ENCODE measurements at regions not wholly inside any gene's neighbourhood (a gene's known extent, or its start where the extent isn't known, plus 50 kb on each side); places are given as distances from the start of the nearest gene placed in this dataset.

DNA sequence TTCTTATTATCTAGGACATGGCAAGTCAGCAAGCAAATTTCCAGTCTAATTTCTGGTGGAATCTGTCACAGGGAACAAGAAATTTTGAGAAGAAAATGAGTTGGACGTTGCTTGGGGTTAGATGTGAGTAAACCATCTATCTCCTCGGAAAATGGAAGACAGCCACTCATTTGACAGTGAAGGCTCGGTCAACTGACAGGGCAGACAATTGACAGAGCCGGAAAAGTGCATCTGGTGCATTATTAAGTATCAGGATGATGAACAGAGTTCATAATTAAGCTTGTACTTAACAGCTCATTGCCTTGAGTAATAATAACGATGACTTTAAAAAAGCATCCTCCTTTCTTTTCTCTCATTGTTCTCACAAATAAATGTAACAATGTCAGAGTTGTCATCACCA lies 168.4 kb downstream of the MAD2L1 start:
- H3K27ac ChIP-seq, result no peak overlapping the region
- H3K27me3 ChIP-seq, result no peaks in the 10 kb centered on the region
- H3K4me3 ChIP-seq, result no peak overlapping the region
- intact Hi-C loops (cut with DNase I), result no loop called here
- 59 to 72% (median 66%) methylated on average over 5 of the region's 5 CpGs for WGBS, 4 donors
- no peak for DNase-seq
- H3K4me1 ChIP-seq (replicated peaks in 1 of 2), result no peaks in the 10 kb centered on the region
- no peaks in the 10 kb centered on the region for H3K9me3 ChIP-seq (replicated peaks in 1 of 3)
- TF ChIP-seq, protein P1, sequence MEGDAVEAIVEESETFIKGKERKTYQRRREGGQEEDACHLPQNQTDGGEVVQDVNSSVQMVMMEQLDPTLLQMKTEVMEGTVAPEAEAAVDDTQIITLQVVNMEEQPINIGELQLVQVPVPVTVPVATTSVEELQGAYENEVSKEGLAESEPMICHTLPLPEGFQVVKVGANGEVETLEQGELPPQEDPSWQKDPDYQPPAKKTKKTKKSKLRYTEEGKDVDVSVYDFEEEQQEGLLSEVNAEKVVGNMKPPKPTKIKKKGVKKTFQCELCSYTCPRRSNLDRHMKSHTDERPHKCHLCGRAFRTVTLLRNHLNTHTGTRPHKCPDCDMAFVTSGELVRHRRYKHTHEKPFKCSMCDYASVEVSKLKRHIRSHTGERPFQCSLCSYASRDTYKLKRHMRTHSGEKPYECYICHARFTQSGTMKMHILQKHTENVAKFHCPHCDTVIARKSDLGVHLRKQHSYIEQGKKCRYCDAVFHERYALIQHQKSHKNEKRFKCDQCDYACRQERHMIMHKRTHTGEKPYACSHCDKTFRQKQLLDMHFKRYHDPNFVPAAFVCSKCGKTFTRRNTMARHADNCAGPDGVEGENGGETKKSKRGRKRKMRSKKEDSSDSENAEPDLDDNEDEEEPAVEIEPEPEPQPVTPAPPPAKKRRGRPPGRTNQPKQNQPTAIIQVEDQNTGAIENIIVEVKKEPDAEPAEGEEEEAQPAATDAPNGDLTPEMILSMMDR (IDR thresholded peaks at IDR 0.05), result no peak
- no peak for TF ChIP-seq POLR2A (IDR thresholded peaks at IDR 0.05)
- H3K36me3 ChIP-seq (replicated peaks in 1 of 2), result no peaks in the 10 kb centered on the region

DNA sequence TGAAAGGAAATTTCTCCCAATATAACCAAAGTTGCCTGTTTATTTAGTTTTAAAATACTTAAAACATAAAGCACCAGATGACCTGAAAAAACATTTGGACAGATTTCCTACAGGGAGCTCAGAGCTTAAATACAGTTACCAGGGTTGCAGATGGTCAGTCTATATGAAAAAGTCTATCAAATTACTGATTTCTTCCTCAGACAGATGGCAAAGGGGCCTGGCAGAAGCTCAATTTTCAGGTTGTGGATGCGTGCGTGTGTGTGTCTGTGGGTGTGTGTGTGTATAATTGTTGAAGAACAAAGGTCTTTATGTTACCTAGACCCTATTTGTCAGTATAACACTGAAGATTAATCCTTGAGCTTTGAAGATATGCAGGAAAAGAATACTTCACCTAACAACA lies 169.4 kb downstream of the MAD2L1 start:
- no peak overlapping the region for H3K27ac ChIP-seq
- intact Hi-C loops (cut with DNase I), result no loop called here
- TF ChIP-seq, protein P1 (IDR thresholded peaks at IDR 0.05), result no peak
- no peak for TF ChIP-seq POLR2A (IDR thresholded peaks at IDR 0.05)
- H3K4me3 ChIP-seq, result no peak overlapping the region
- WGBS, 4 donors, result 75 to 84% (median 79%) methylated on average over 2 of the region's 2 CpGs
- no peak for DNase-seq
- no peaks in the 10 kb centered on the region for H3K9me3 ChIP-seq (replicated peaks in 1 of 3)
- H3K27me3 ChIP-seq, result no peaks in the 10 kb centered on the region
- no peaks in the 10 kb centered on the region for H3K4me1 ChIP-seq (replicated peaks in 1 of 2)
- H3K36me3 ChIP-seq (replicated peaks in 1 of 2), result no peaks in the 10 kb centered on the region

DNA sequence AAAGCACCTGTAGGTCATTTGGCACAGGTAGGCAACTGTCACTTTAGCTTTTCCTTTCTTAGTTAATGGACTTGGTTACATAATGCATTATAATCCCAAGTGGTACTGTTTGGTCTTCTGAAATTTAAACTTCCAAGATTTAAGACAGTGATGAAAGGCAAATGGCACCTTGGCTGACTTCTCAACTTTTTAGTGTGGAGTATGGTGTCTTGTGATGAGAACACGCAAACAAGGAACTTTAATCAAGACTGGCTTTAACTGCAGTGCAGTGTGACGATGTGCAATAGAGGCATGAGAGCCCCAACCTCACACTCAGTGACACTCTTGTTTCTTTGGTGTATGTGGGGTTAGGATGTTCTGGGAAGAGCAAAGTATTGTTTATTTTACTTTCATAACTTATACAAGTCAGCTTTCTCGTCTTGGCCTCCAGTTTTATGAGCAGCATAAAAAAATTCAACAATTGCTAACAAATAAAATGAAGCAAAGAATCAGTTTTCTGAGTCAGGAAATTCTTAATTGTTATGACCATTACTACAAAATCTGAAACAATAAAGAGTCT lies 171.9 kb downstream of the MAD2L1 start:
- Histone ChIP-seq H3K27ac (no peak overlapping the region), H3K4me3 (no peak overlapping the region), H3K36me3 (replicated peaks in 1 of 2) (no peaks in the 10 kb centered on the region), H3K27me3 (no peaks in the 10 kb centered on the region), H3K4me1 (replicated peaks in 1 of 2) (no peaks in the 10 kb centered on the region), H3K9me3 (replicated peaks in 1 of 3) (no peaks in the 10 kb centered on the region)
- WGBS, 4 donors, result 79 to 81% (median 81%) methylated on average over 3 of the region's 3 CpGs
- no peak for TF ChIP-seq POLR2A (IDR thresholded peaks at IDR 0.05)
- TF ChIP-seq, protein P1 (IDR thresholded peaks at IDR 0.05), result no peak
- no peak for DNase-seq
- intact Hi-C loops (cut with DNase I), result no loop called here

DNA sequence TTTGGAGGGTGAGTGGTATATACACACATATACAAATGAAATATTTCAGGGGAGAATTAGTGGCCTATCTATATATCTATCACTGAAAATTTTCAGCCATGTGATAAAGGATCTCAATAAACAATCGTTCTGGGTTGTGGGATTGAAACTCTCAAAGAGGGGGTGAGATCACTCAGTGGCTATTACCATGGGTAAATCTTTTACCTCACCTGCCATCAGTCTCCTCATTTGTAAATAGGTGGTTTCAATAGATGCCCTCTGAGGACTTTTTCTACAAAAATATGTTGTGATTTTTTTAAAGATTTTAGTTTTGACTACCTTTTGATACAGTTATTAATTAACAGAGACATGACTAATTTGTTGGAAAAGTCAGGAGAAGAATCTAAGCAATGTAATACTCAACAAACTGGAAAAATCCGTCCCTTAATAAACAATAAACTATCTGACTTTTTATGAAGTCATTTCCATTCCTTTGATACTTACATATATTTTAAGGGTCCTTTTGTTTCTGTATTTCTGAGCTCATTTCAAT lies 192.8 kb downstream of the MAD2L1 start:
- Histone ChIP-seq H3K27me3 (no peaks in the 10 kb centered on the region), H3K27ac (no peak overlapping the region), H3K4me3 (no peak overlapping the region), H3K36me3 (replicated peaks in 1 of 2) (no peaks in the 10 kb centered on the region), H3K4me1 (replicated peaks in 1 of 2) (no peaks in the 10 kb centered on the region), H3K9me3 (replicated peaks in 1 of 3) (no peaks in the 10 kb centered on the region)
- DNase-seq, result no peak
- intact Hi-C loops (cut with DNase I), result no loop called here
- TF ChIP-seq POLR2A (IDR thresholded peaks at IDR 0.05), result no peak
- TF ChIP-seq, protein P1 (IDR thresholded peaks at IDR 0.05), result no peak
- 49 to 67% (median 64%) methylated on average over 2 of the region's 2 CpGs for WGBS, 4 donors

Data from adrenal gland (tissue), 9 donors.